Parathyroid adenoma (tissue), 2 donors: ENCODE measurements at regions not wholly inside any gene's neighbourhood (a gene's known extent, or its start where the extent isn't known, plus 50 kb on each side); places are given as distances from the start of the nearest gene placed in this dataset.

Source experiments
- H2AFZ ChIP-seq: fragments of 300-600 bp; sonication (generic); one replicate; pipeline ENCODE4 v1.7.0; 2017; ENCODE audit warnings: antibody characterized with exemption, mild to moderate bottlenecking
- H3K27ac ChIP-seq: fragments of 300-600 bp; sonication (generic); one replicate; pipeline ENCODE4 v1.7.0; 2017
- H3K27me3 ChIP-seq: fragments of 300-600 bp; sonication (generic); one replicate; pipeline ENCODE4 v1.7.0; 2017; ENCODE audit warnings: low read length; ENCODE audit not compliant: control insufficient read depth, insufficient read depth
- H3K36me3 ChIP-seq: fragments of 300-600 bp; sonication (generic); one replicate; pipeline ENCODE4 v1.7.0; 2017; ENCODE audit warnings: low read length; ENCODE audit not compliant: control insufficient read depth, insufficient read depth
- H3K4me1 ChIP-seq: fragments of 300-600 bp; sonication (generic); one replicate; pipeline ENCODE4 v1.7.0; 2017; ENCODE audit warnings: control low read depth
- H3K4me2 ChIP-seq: fragments of 300-600 bp; sonication (generic); one replicate; pipeline ENCODE4 v1.7.0; 2017; ENCODE audit warnings: low read length
- H3K4me3 ChIP-seq: fragments of 300-600 bp; sonication (generic); one replicate; pipeline ENCODE4 v1.7.0; 2017; ENCODE audit warnings: low read depth, low read length
- H3K79me2 ChIP-seq: fragments of 300-600 bp; sonication (generic); one replicate; pipeline ENCODE4 v1.7.0; 2017; ENCODE audit warnings: control low read depth
- H3K9ac ChIP-seq: fragments of 300-600 bp; sonication (generic); one replicate; pipeline ENCODE4 v1.7.0; 2017; ENCODE audit warnings: mild to moderate bottlenecking
- H3K9me3 ChIP-seq: fragments of 300-600 bp; sonication (generic); one replicate; pipeline ENCODE4 v1.7.0; 2017; ENCODE audit warnings: low read length; ENCODE audit not compliant: control insufficient read depth
- TF ChIP-seq, protein P1 (sequence below): fragments of 300-600 bp; sonication (generic); IDR thresholded peaks from one replicate; pipeline ENCODE4 v1.7.0; 2017; ENCODE audit warnings: antibody characterized with exemption, mild to moderate bottlenecking
- donor health status: primary hyperparathyroidism.

DNA sequence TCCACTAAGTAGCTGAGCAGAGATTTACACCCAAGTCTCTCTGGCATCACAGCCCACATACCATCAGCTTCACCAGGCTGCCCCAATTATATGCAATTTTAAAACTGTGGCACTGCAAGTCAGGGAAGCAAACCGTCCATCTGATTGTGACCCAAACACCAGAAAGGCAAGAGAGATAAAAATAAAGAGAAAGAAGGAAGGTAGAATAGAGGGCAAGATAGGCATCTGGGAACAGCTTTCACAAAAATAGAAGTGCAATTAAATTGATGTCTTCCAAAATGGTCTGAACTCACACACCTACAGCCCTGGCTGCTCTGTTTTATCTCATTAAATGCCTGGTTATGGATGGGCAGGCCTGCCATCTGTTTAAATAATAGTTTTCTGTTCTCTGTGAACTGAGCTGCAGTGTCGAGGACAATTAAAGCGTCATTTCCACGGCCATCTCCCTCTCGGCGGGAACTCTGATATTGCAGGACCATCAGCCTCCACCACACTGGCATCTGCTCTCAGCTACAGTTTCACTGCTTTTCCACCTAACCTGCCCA lies 509.1 kb downstream of the INHBA start:
- Histone ChIP-seq H3K4me2 (no peak overlapping the region), H3K4me3 (no peak overlapping the region), H3K79me2 (no peaks in the 10 kb centered on the region), H3K9me3 (no peaks in the 10 kb centered on the region), H2AFZ (no peak overlapping the region), H3K27ac (no peak overlapping the region), H3K27me3 (no peaks in the 10 kb centered on the region), H3K36me3 (no peaks in the 10 kb centered on the region), H3K4me1 (no peaks in the 10 kb centered on the region), H3K9ac (no peak overlapping the region)
- TF ChIP-seq, protein P1, sequence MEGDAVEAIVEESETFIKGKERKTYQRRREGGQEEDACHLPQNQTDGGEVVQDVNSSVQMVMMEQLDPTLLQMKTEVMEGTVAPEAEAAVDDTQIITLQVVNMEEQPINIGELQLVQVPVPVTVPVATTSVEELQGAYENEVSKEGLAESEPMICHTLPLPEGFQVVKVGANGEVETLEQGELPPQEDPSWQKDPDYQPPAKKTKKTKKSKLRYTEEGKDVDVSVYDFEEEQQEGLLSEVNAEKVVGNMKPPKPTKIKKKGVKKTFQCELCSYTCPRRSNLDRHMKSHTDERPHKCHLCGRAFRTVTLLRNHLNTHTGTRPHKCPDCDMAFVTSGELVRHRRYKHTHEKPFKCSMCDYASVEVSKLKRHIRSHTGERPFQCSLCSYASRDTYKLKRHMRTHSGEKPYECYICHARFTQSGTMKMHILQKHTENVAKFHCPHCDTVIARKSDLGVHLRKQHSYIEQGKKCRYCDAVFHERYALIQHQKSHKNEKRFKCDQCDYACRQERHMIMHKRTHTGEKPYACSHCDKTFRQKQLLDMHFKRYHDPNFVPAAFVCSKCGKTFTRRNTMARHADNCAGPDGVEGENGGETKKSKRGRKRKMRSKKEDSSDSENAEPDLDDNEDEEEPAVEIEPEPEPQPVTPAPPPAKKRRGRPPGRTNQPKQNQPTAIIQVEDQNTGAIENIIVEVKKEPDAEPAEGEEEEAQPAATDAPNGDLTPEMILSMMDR, result no peak

DNA sequence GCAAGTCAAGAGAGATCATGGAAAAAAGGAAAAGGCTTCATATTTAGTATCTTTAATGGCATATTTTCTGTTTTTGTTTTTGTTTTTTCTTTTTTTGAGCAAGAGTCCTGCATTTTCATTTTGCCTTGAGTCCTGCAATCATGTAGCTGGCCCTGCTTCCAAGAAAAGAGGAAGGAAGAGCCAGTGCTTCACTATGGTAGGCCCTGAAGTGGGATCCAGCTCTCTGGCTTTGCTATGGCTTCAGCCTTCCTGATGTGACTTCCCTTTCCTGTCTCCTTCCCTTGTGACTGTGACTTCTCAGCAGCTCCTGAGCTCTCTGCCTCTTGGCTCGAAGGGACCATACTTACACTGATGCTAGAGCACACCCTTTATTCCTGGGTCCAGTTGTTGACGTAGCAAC lies 512.3 kb downstream of the INHBA start:
- H3K79me2 ChIP-seq, result no peaks in the 10 kb centered on the region
- H2AFZ ChIP-seq, result no peak overlapping the region
- H3K27ac ChIP-seq, result no peak overlapping the region
- H3K36me3 ChIP-seq, result no peaks in the 10 kb centered on the region
- no peak overlapping the region for H3K4me2 ChIP-seq
- H3K4me3 ChIP-seq, result no peak overlapping the region
- no peak overlapping the region for H3K9ac ChIP-seq
- TF ChIP-seq, protein P1, result no peak
- no peaks in the 10 kb centered on the region for H3K9me3 ChIP-seq
- no peaks in the 10 kb centered on the region for H3K27me3 ChIP-seq
- no peaks in the 10 kb centered on the region for H3K4me1 ChIP-seq

DNA sequence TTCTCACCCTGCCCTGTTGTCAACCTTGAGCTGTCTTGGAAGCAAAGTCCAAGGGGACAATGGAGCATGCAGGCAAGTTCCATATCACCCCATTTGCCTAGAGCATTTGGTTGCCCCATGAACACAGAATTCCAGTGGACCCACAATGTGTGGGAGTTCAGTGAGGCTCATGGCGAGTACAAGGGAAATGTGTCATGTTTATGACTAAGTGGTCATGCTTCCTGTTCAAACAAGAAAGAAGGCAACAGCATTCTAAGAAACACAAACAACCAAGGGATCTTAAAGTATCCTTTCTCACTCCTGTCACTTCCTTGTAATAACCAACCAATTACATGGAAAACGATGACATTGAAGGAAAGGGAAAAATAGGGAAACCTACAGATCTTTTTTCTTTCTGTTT lies 513.0 kb downstream of the INHBA start:
- Histone ChIP-seq H3K9ac (no peak overlapping the region), H2AFZ (no peak overlapping the region), H3K4me3 (no peak overlapping the region), H3K27me3 (no peaks in the 10 kb centered on the region), H3K79me2 (no peaks in the 10 kb centered on the region), H3K4me2 (no peak overlapping the region), H3K36me3 (no peaks in the 10 kb centered on the region), H3K4me1 (no peaks in the 10 kb centered on the region), H3K27ac (no peak overlapping the region), H3K9me3 (no peaks in the 10 kb centered on the region)
- TF ChIP-seq, protein P1, result no peak

DNA sequence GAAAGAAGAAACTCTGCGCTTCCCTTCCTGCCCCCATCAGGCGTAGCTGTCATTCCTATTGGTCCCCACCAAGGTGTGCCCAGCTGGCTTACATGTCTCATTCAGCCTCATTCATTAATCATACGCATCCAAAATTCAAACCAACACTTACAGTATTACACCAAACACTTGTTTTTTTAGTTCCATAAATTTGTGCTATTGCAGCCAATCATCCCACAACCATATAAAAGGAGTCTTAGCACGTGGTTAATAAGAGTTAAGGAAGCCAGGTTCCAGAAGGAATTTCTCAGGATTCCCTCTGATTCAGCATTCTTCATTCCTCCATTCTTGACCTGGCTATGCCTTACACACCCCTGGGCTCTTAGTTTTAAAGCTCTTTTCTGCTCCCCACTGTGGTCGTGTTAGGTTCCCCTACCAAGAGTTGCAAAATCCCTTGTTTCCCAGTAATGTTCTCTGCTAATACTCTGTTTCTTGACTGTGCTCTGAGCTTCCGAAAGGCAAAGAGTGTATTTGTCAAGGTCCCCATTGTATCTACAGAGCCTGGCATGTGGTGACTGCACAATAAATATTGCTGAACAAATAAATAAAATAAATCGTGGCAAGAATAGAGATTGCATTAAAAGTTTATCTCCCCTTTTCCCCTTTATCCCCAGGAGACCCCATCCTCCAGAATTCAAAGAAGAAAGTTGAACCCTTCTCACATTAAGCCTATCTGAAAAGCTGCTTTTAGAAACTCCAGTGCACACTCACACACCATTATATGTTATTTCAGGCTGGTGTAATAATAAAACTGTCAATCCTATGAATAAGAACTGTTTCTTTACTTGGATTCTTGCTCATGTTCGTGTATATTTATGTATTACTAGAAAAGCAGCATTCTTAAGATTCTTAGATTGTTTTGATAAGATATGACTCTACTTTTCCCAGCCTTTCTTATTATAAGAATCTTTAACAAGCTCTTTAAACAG lies 514.4 kb downstream of the INHBA start:
- no peak overlapping the region for H3K27ac ChIP-seq
- TF ChIP-seq, protein P1, result no peak
- no peaks in the 10 kb centered on the region for H3K79me2 ChIP-seq
- H3K9me3 ChIP-seq, result no peaks in the 10 kb centered on the region
- H3K27me3 ChIP-seq, result no peaks in the 10 kb centered on the region
- H3K36me3 ChIP-seq, result no peaks in the 10 kb centered on the region
- no peak overlapping the region for H2AFZ ChIP-seq
- no peak overlapping the region for H3K9ac ChIP-seq
- H3K4me2 ChIP-seq, result no peak overlapping the region
- H3K4me3 ChIP-seq, result no peak overlapping the region
- no peaks in the 10 kb centered on the region for H3K4me1 ChIP-seq
